SK-N-SH (cell line): ENCODE measurements at regions not wholly inside any gene's neighbourhood (a gene's known extent, or its start where the extent isn't known, plus 50 kb on each side); places are given as distances from the start of the nearest gene placed in this dataset.

Source experiments
- POLR2AphosphoS5 ChIP-seq: IDR thresholded peaks from 2 replicates; pipeline ENCODE4 v1.6.1; 2012; ENCODE audit warnings: low read depth, low read length
- TF ChIP-seq, protein P1 (sequence below): IDR thresholded peaks from 2 replicates; pipeline ENCODE4 v1.6.1; 2012; ENCODE audit warnings: mild to moderate bottlenecking, low read depth, low read length, moderate library complexity
- TF ChIP-seq, protein P2 (sequence below): fragments of 200-600 bp; sonication (generic); IDR thresholded peaks from 2 replicates; pipeline ENCODE4 v1.6.1; 2017; ENCODE audit warnings: antibody characterized with exemption, mild to moderate bottlenecking, moderate library complexity

GRCh38 chr1:176271572-176271971 lies 64.5 kb upstream of the COP1 start:
- TF ChIP-seq POLR2AphosphoS5, result no peak
- TF ChIP-seq, protein P1, sequence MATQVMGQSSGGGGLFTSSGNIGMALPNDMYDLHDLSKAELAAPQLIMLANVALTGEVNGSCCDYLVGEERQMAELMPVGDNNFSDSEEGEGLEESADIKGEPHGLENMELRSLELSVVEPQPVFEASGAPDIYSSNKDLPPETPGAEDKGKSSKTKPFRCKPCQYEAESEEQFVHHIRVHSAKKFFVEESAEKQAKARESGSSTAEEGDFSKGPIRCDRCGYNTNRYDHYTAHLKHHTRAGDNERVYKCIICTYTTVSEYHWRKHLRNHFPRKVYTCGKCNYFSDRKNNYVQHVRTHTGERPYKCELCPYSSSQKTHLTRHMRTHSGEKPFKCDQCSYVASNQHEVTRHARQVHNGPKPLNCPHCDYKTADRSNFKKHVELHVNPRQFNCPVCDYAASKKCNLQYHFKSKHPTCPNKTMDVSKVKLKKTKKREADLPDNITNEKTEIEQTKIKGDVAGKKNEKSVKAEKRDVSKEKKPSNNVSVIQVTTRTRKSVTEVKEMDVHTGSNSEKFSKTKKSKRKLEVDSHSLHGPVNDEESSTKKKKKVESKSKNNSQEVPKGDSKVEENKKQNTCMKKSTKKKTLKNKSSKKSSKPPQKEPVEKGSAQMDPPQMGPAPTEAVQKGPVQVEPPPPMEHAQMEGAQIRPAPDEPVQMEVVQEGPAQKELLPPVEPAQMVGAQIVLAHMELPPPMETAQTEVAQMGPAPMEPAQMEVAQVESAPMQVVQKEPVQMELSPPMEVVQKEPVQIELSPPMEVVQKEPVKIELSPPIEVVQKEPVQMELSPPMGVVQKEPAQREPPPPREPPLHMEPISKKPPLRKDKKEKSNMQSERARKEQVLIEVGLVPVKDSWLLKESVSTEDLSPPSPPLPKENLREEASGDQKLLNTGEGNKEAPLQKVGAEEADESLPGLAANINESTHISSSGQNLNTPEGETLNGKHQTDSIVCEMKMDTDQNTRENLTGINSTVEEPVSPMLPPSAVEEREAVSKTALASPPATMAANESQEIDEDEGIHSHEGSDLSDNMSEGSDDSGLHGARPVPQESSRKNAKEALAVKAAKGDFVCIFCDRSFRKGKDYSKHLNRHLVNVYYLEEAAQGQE, result no peak
- TF ChIP-seq, protein P2, sequence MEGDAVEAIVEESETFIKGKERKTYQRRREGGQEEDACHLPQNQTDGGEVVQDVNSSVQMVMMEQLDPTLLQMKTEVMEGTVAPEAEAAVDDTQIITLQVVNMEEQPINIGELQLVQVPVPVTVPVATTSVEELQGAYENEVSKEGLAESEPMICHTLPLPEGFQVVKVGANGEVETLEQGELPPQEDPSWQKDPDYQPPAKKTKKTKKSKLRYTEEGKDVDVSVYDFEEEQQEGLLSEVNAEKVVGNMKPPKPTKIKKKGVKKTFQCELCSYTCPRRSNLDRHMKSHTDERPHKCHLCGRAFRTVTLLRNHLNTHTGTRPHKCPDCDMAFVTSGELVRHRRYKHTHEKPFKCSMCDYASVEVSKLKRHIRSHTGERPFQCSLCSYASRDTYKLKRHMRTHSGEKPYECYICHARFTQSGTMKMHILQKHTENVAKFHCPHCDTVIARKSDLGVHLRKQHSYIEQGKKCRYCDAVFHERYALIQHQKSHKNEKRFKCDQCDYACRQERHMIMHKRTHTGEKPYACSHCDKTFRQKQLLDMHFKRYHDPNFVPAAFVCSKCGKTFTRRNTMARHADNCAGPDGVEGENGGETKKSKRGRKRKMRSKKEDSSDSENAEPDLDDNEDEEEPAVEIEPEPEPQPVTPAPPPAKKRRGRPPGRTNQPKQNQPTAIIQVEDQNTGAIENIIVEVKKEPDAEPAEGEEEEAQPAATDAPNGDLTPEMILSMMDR, result no peak
